NCI-H146 treated with DMSO at 0.1 percent for 48 hours (cell line): ENCODE measurements at regions not wholly inside any gene's neighbourhood (a gene's known extent, or its start where the extent isn't known, plus 50 kb on each side); places are given as distances from the start of the nearest gene placed in this dataset.
"Not testable (repeated sequence)": the region's sequence is repeated elsewhere in the genome, so short reads cannot be mapped to it uniquely, and the experiment has no call there.

Experiments used
- DNase-seq: peaks from one replicate; lab custom pipeline; 2025; ENCODE audit not compliant: unreplicated experiment; lab: John Stamatoyannopoulos, UW

DNA sequence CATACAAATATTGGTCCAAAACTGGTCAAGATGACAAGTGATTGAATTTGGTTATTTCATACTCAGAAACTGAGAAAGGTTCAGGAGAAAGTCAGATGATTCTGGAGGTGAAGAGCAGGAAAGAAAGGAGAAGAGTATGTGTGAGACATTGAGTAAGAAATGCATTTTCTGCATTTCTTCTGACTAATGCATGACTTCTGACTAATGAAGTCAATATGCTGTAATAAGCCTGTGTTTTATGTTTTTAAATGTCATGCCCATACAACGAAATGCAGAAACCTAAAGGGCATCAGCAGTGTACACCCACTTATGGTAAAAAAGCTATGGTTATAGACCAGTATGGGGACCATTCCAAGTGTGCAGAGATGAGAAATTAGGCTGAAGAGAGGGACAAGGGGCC, 1227.8 kb upstream of the SORCS1 start:
- DNase-seq = no peak

DNA sequence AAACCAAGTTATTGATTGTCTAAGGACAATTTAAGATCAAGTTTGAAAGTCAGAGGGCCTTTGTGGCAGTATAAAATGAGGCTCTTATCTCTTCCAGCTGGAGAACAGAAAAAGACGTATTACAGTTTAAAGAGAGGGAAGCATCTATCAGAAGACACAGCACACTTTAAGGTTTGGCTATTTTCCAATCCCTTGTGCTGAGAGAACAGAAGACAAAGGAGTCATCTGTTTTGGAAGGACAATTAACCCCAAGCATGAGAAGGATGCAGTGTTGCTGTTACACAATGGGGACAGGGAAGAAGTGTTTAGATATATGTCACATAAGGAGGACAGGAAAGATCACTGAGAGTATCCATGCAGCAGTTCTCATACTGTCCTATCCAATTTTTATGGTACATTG, 1224.2 kb upstream of the SORCS1 start:
- DNase-seq = no peak

DNA sequence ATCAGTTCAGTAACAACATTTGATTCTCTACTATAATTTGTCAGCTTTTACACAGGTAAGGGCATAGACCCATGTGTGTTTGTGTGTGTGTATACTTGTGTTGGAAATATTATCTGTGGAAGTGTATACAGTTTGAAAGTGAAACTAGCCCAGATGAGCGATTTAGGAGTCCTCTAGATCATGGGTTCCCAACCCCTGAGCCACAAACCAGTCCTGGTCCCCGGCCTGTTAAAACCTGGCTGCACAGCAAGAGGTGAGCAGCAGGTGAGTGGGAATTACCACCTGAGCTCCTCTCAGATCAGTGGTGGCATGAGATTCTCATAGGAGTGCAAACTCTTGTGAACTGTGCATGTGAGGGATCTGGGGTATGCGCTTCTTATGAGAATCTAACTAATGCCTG, 1221.5 kb upstream of the SORCS1 start:
- no peak for DNase-seq

DNA sequence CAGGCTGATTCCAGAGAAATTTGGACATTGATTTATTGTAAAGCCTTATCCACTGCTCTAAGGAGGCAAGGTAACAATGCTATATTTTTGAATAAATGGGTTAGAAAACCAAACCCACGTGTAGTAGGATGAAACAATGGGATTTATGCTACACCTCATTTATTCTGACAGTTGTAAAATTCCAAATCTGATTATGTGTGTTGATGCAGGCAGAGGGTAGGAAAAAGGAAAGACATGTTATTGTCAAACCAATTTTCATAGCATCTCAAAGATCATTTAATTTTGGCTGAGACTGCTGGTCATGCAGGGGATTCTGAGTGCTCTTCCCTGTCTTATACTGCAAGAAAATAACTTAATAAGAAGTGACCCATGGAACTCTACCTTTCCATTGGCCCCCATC, 1219.9 kb upstream of the SORCS1 start:
- no peak for DNase-seq

DNA sequence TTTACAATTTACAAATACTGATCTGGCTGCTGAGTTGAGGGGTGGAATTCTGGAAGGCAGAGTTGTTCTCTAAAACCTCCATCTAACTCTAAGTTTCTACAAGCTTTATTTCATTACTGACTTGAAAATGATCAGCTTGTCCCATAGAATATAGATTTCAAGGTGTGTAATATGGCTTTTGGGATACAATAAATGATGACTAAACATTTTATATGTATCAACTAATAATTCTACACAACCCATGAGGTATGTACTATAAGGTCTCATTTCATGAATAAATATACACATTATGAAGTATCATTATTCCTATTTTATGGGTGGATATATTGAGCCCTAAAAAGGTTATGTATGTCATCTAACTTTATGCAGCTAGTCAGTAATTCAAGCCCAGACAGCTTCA, 1214.3 kb upstream of the SORCS1 start:
- DNase-seq = no peak

DNA sequence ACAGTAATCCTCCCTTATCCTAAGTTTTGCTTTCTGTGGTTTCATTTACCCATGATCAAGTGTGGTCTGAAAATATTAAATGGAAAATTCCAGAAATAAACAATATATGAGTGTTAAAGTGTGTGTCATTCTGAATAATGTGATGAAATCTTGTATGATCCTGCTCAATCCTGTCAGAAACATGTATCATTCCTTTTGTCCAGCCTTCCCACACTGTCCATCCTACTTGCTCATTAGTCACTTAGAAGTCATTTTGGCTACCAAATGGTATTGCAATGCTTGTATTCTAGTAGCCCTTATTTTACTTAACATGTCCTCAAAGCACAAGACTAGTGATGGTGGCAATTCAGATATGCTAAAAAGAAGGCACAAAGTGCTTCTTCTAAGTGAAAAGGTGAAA, 1211.2 kb upstream of the SORCS1 start:
- DNase-seq = no peak

DNA sequence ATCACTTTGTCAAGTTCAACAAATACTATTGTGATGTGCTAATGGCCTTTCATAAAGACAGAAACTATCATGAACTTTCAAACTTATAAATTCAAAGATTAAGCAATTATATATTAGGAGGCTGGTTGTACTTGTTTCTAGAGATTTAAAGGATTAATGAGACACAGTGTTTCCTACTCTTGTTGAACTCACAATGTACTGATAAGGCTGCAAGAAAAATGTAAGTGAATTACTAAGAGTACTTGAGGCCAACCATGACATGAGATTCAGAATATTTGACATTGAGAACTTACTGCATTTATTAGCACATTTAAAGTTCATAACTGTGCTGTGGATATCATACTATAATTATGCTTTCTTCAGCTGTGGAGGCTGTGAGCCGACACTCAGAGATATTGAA, 1210.5 kb upstream of the SORCS1 start:
- DNase-seq = no peak

DNA sequence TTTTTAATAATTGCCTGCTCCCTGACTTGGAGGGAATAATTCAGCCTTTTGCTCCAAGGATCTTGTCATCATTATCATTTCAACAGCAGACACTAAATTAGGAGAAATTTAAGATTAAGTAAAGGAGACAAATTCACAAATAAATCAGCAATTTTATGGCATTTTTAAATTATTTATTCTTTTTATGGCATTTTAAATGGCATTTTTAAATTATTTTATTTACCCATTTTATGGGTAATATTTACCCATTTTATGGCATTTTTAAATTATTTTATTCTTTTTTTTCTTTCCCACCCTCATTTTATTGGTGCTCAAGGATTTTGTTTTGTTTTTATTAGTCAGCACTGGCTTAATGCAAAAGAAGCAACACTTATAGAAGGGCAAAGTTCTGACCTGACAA, 1201.0 kb upstream of the SORCS1 start:
- DNase-seq = no peak

DNA sequence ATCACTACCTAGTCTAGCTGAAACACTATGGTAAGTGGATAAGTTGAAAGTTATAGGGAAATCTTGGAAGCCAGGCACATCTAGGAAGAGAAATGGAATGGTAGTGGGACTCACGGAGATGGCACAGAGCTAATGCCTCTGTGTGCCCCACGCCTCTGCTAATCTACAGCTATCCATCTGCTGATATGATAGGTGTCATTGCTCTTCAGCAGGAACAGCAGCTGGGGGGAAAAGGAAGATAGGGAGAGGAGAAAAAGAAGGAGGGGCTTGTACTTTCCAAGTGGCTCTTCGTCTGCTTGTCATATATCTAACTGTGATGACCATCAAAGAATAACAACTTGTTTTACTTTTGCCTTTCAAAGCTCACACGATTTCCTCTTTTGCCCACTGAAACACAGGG, 1199.1 kb upstream of the SORCS1 start:
- no peak for DNase-seq

DNA sequence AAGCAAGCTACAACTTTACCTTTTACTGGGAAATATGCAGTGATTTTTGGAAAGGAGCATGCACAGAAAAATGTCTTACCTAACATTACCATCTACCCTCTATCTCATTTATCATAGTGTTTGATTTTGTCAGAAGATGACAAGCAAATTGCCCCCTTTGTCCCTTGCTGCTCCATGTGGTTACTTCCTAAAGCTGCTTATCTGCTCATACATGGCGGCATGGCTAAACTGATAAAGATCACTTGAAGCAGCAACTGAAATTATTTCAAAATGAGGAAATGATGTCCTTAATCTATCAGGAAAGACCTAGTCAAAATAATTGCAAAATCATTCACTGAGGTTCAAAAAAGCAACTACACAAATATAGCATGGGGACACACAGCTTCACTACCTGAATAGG, 1198.5 kb upstream of the SORCS1 start:
- DNase-seq = no peak

DNA sequence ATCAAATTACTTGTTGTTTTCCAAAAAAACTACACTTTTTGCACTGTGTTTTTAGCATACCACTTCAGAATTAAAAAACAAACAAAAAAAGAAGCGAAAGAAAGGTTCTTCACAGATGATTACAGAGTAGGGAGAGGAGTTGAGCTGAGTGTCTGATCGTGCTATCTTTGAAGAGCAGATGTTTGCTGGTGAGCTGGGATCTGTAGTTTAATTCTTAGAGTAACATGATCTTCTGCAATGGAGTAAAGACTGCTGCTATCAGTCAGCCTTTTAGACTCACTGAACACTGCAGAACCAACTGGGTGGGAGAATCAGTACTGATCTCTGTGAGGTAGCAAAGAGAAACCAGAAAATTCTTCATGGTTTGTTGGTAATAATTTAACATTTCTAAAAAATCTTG, 1197.8 kb upstream of the SORCS1 start:
- DNase-seq = no peak

DNA sequence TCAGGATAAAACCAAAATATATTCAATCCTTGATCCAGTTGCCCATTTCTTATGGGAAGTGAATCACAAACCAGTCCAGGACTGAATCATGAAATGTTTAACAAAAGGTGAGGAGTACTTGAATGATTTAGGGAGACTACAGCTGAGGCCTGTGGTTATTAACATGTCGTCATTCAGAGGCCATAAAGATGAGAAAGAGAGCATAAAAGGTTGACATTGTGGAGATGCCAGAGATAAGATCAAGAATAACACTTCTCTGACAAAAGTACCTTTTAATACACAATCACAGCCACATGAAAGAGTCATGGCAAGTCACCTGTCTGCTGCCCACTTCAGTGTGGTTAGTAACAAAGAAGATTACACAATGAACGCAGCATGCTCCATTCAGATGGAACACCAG, 1195.7 kb upstream of the SORCS1 start:
- DNase-seq = no peak

DNA sequence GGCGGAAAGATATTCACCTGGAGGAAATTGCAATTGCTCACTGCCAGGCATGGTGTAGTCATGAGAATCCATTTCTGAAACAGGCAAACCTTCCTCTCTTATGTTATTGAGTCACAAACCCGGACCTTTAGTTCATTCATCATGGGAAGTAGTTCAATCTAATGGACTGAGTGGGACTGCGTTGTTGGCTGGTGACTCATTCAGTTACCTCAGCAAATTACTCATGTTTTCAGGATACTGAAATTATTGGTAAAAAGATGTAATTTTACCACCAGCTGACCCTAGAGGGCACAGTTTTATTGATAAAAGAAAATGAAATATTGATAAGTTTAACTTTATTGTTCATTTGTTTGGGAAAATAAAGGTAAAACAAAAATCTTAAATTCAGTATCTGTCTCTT, 1194.4 kb upstream of the SORCS1 start:
- no peak for DNase-seq

DNA sequence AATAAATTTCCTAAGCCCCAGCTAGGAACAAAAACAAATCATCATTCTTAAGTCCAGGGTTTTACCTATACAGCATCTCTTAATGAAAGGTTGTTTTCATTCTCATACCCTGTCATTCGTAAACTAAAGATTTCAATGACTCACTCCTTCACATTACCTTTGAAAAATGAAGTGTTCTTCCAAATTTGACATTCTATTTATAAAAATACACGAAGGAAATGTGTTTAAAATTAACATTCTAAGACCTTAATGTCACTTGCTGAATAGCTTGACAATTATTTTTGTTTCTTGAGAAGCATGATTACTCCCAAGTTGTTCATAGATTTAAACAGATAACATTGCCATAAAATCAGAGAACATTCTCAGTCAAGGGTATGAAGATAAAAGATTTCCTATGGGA, 1188.3 kb upstream of the SORCS1 start:
- DNase-seq = no peak

DNA sequence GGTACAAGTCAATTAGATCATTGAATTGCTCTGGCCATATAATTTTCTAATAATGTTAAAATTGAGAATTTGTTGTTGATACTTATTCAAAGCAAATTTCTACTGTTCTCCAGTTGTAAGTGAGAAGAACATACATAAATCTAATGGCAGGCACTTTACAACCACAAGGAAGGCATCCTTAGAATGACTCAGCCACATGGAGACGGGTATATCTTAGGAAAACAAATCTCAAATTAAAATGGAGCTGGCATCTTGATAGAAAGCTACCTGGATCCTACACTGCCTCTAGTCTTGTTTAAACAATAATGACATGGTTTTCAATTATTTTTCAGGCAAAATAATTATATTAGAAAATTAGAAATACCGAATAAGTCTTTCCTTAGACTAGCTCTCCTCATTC, 1183.7 kb upstream of the SORCS1 start:
- DNase-seq = no peak

DNA sequence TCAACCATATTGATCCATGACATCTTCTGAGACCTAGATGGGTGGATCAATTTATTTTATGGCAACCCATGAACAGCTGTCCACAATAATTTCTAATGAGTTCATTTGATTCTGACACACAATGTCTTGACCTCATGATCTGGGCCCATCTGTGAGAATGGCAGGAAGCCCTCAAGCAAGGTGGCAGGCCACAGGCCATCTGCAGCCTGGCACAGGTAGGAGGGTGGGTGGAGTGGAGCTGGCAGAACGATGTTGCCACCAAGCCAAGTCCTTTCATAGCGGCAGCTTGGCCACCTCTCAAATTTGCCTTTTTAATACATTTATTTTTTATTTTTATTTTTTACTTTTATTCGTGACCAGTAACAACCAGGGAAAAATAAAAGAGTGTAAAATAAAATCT, 1181.6 kb upstream of the SORCS1 start:
- DNase-seq = no peak

DNA sequence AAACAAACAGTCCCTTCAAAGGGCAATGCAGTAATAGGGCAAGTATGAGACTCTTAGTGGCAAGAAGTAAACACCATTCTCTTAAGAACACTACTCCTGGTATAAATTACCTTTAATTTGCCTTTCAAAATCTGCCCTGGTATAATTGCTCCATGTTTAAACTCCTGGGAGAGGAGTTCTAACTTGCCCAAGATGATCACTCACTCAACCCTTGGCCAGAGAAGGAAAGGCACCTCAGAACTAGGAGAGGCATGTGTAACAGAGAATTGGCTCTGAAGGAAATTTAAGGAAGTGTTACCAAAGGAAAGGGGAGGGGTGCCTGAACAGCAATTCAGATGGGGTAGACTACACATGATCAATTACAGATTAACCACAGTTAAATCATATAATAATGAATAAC, 1173.6 kb upstream of the SORCS1 start:
- DNase-seq = no peak

DNA sequence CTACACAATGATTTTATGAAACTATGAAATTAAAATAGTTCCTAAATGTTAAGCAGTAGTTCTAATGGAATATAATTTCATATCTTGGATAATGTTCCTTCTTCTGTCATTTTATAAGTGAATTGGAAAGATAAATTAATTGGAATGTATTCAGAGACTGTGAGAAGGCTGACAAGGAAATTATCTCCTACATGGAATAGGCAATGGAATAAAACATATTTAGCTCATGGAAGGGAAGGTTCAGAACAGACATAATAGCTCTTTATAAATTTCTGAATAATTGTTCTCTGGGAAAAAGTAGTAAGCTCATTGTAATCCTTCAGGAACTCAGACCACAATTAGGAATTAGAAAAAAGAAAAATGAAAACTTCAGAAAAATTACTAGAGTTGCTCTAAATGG, 1172.3 kb upstream of the SORCS1 start:
- no peak for DNase-seq

DNA sequence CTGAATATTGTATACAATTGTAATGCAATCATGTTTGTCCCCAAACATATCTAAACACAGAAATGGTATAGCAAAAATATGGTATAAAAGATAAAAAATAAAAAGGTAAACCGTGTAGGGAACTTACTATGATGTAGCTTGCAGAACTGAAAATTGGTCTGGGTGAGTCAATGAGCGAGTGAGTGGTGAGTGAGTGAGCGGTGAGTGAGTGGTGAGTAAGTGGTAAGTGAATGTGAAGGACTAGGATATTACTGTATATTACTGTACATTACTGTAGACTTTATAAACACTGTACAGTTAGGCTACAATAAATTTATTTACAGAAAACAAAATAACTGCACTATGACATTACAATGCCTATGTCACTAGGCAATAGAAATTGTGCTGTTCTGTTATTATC, 1163.2 kb upstream of the SORCS1 start:
- no peak for DNase-seq

DNA sequence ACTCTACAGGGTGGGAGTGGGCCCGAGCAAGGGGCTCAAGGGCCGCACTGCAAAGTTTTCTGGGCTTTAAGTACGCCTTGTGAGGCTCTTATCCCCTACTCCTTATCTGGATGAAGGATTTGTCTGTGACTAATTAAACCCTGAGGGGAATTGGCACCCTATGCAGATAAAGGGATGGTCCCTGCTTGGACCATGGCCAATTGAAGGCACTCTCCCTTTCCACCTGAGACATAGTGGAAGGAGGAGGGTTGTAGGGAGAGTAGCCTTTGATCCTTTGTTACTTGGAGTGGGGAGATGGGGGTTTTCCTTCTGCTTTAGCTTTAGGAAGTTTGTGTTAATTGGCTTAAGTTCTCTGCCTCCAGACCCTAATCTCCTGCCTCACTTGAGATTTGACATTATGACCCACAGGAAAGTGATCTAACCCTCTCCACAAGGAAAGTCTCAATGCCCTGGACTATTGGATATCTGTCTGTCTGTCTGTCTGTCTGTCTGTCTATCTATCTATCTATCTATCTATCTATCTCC, 1158.8 kb upstream of the SORCS1 start:
- no peak for DNase-seq

DNA sequence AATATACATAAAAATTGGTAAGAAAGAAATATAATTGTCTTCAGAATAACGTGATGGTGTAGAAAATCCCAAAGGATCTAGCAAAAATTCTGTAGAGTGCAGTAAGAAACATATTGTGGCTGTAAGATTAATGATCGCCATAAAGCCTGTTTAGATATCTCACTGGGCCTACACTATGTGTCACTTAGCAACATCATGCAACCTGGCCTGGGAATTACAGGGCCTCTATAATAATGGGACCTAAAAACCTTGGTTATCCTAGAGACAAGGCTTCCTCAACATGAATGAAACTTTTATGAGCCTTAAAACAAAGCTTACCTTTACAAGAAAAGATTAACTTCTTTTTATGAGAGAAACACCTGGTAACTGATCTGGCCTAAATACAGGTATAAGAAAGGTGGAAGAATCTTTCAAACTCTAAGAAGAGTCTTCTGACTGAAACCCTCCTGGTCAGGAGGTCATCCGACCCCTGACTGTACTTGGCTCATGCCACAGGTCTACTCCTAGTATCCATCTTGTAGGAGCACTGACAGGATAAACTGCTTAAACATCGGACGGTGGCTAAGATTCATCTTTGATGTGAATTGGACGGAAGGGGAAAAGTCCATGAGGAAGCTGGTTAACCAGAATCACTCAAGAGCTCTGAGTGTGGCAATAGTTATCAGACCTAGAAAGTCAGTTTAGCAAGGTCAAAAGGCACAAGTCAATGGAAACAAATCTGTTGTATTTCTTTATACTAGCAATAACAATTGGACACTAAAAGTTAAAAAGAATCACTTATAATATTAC, 1155.1 kb upstream of the SORCS1 start:
- no peak for DNase-seq

DNA sequence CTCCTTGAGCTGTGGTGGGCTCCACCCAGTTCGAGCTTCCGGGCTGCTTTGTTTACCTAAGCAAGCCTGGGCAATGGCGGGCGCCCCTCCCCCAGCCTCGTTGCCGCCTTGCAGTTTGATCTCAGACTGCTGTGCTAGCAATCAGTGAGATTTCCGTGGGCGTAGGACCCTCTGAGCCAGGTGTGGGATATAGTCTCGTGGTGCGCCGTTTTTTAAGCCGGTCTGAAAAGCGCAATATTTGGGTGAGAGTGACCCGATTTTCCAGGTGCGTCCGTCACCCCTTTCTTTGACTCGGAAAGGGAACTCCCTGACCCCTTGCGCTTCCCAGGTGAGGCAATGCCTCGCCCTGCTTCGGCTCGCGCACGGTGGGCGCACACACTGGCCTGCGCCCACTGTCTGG, 1151.1 kb upstream of the SORCS1 start:
- not testable (repeated sequence) for DNase-seq

DNA sequence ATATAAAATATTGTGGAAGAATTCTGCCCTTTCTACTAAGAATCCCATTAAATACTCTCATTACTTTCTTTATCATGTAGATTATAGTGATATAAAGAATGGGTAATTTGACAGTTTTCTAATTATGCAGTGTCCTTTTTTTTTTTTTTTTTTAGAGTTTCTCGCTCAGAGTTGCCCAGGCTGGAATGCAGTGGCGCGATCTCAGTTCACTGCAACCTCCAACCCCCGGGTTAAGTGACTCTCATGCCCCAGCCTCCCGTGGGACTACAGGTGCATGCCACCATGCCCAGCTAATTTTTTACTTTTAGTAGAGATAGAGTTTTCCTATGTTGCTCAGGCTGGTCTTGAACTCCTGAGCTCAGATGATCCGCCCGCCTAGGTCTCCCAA, 1143.4 kb upstream of the SORCS1 start:
- DNase-seq = no peak
